ENCODE measurements at regions not wholly inside any gene's neighbourhood (a gene's known extent, or its start where the extent isn't known, plus 50 kb on each side); places are given as distances from the start of the nearest gene placed in this dataset.

GRCh38 chr5:78720997-78721396, 72.4 kb upstream of the LHFPL2 start:
- Histone ChIP-seq H3K36me3 (ENCODE audit: control insufficient read depth, insufficient read depth, low read length) (no peaks in the 10 kb centered on the region), H3K9me3 (no peaks in the 10 kb centered on the region), H3K4me1 (peaks cover 35% of the 10 kb centered on the region), H3K27me3 (replicated peaks; ENCODE audit: control insufficient read depth, insufficient read depth, low read length) (no peaks in the 10 kb centered on the region), H3K4me3 (ENCODE audit: low read depth, low read length) (no peak overlapping the region)
- no TSS peak for BruUV-seq (replicated peaks)
- TF ChIP-seq, protein P1, sequence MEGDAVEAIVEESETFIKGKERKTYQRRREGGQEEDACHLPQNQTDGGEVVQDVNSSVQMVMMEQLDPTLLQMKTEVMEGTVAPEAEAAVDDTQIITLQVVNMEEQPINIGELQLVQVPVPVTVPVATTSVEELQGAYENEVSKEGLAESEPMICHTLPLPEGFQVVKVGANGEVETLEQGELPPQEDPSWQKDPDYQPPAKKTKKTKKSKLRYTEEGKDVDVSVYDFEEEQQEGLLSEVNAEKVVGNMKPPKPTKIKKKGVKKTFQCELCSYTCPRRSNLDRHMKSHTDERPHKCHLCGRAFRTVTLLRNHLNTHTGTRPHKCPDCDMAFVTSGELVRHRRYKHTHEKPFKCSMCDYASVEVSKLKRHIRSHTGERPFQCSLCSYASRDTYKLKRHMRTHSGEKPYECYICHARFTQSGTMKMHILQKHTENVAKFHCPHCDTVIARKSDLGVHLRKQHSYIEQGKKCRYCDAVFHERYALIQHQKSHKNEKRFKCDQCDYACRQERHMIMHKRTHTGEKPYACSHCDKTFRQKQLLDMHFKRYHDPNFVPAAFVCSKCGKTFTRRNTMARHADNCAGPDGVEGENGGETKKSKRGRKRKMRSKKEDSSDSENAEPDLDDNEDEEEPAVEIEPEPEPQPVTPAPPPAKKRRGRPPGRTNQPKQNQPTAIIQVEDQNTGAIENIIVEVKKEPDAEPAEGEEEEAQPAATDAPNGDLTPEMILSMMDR (IDR thresholded peaks at IDR 0.05; ENCODE audit: insufficient read depth in 1 of 2, low read depth in 1 of 2, low read length in 1 of 2, severe bottlenecking in 1 of 2, unreplicated experiment in 1 of 2): no peak
- Mint-ChIP-seq H3K4me1 (ENCODE audit: low read depth, unreplicated experiment) (peaks cover 15% of the 10 kb centered on the region), H3K27ac (ENCODE audit: unreplicated experiment) (peak overlapping the region; percentile 12), H3K4me3 (ENCODE audit: unreplicated experiment) (no peak overlapping the region), H3K27me3 (ENCODE audit: insufficient read depth, unreplicated experiment) (no peaks in the 10 kb centered on the region), H3K36me3 (ENCODE audit: insufficient read depth, unreplicated experiment) (no peaks in the 10 kb centered on the region), H3K9me3 (ENCODE audit: unreplicated experiment) (peaks cover 9% of the 10 kb centered on the region)
- CTCF ChIA-PET: no interaction called here
- DNase-seq: no peak
- intact Hi-C loops (cut with micrococcal nuclease; ENCODE audit: unreplicated experiment): no loop called here
- POLR2A ChIA-PET: interaction anchor here (1.2 kb wide), 1 partner anchor 21 kb away, joined by 3 read pairs; no protein-coding TSS in a partner anchor

DNA sequence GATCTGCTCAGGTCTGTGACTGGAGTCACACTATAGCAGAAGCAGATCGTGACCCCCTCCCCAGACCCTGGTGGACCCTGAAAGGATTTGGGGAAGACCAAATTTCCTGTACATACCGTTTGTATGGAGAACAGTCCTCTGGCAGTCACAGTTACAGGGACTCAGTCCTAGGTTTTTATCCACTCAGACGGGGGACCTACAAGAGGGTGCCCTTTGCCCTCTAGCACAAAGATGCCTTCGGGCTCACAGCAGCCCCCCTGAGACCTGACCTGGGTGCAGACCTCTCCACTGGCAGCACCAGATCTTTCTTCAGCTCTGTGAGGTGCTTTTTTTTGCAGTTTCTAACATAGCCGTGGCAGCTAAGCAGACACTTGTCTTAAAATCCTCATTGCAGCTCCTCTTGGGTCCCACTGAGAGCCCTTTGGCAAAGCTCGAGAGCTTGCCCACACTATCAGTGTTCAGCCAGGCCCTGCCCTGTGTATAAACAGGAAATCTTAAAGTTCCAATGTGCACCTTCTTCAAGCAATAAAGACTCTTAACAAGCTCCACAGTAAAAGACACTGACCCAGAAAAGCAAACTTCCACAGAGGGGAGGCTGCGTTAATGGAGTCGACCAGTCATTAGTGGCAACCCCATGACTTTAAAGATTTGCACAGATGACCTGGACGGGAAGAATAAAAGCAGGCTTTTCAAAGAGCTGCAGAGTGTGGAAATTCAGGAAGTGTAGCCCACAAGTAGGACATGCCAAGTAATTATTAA, 71.8 kb upstream of the LHFPL2 start:
- H3K27me3 ChIP-seq (replicated peaks; ENCODE audit: control insufficient read depth, insufficient read depth, low read length): no peaks in the 10 kb centered on the region
- Mint-ChIP-seq H3K9me3 (ENCODE audit: unreplicated experiment) (peaks cover 9% of the 10 kb centered on the region), H3K27me3 (ENCODE audit: insufficient read depth, unreplicated experiment) (no peaks in the 10 kb centered on the region), H3K4me3 (ENCODE audit: unreplicated experiment) (no peak overlapping the region), H3K36me3 (ENCODE audit: insufficient read depth, unreplicated experiment) (no peaks in the 10 kb centered on the region), H3K27ac (ENCODE audit: unreplicated experiment) (peak overlapping the region; percentile 40), H3K4me1 (ENCODE audit: low read depth, unreplicated experiment) (peaks cover 16% of the 10 kb centered on the region)
- intact Hi-C loops (cut with micrococcal nuclease; ENCODE audit: unreplicated experiment): no loop called here
- H3K36me3 ChIP-seq (ENCODE audit: control insufficient read depth, insufficient read depth, low read length): no peaks in the 10 kb centered on the region
- DNase-seq: no peak
- BruUV-seq (replicated peaks): no TSS peak
- H3K4me3 ChIP-seq (ENCODE audit: low read depth, low read length): no peak overlapping the region
- no peaks in the 10 kb centered on the region for H3K9me3 ChIP-seq
- TF ChIP-seq, protein P1 (IDR thresholded peaks at IDR 0.05; ENCODE audit: insufficient read depth in 1 of 2, low read depth in 1 of 2, low read length in 1 of 2, severe bottlenecking in 1 of 2, unreplicated experiment in 1 of 2): no peak
- H3K4me1 ChIP-seq: peaks cover 38% of the 10 kb centered on the region
- POLR2A ChIA-PET: interaction anchor here (1.2 kb wide), 1 partner anchor 20 kb away, joined by 3 read pairs; no protein-coding TSS in a partner anchor
- CTCF ChIA-PET: interaction anchor here (0.6 kb wide), 1 partner anchor 373 kb away, joined by 3 read pairs; no protein-coding TSS in a partner anchor

GRCh38 chr5:78719504-78720219, 71.1 kb upstream of the LHFPL2 start:
- Mint-ChIP-seq H3K27ac (ENCODE audit: unreplicated experiment) (peak overlapping the region; percentile 40), H3K9me3 (ENCODE audit: unreplicated experiment) (peaks cover 9% of the 10 kb centered on the region), H3K4me1 (ENCODE audit: low read depth, unreplicated experiment) (peaks cover 16% of the 10 kb centered on the region), H3K4me3 (ENCODE audit: unreplicated experiment) (no peak overlapping the region), H3K36me3 (ENCODE audit: insufficient read depth, unreplicated experiment) (no peaks in the 10 kb centered on the region), H3K27me3 (ENCODE audit: insufficient read depth, unreplicated experiment) (no peaks in the 10 kb centered on the region)
- ChIA-PET CTCF (interaction anchor here (0.6 kb wide), 1 partner anchor 374 kb away, joined by 3 read pairs; no protein-coding TSS in a partner anchor), POLR2A (no interaction called here)
- TF ChIP-seq, protein P1 (IDR thresholded peaks at IDR 0.05; ENCODE audit: insufficient read depth in 1 of 2, low read depth in 1 of 2, low read length in 1 of 2, severe bottlenecking in 1 of 2, unreplicated experiment in 1 of 2): no peak
- Histone ChIP-seq H3K27me3 (replicated peaks; ENCODE audit: control insufficient read depth, insufficient read depth, low read length) (no peaks in the 10 kb centered on the region), H3K4me1 (peaks cover 38% of the 10 kb centered on the region), H3K4me3 (ENCODE audit: low read depth, low read length) (no peak overlapping the region), H3K36me3 (ENCODE audit: control insufficient read depth, insufficient read depth, low read length) (no peaks in the 10 kb centered on the region), H3K9me3 (no peaks in the 10 kb centered on the region)
- no peak for DNase-seq
- BruUV-seq (replicated peaks): no TSS peak
- intact Hi-C loops (cut with micrococcal nuclease; ENCODE audit: unreplicated experiment): no loop called here
